ENCODE measurements at regions not wholly inside any gene's neighbourhood (a gene's known extent, or its start where the extent isn't known, plus 50 kb on each side); places are given as distances from the start of the nearest gene placed in this dataset.

- TF ChIP-seq CTCF (IDR thresholded peaks at IDR 0.05) (no peak), POLR2A (IDR thresholded peaks at IDR 0.05) (no peak)
Observed at GRCh38 chr13:70985371-70985770, 877.1 kb upstream of the KLHL1 start.
